HFFc6 (cell line): ENCODE measurements at regions not wholly inside any gene's neighbourhood (a gene's known extent, or its start where the extent isn't known, plus 50 kb on each side); places are given as distances from the start of the nearest gene placed in this dataset.

ENCODE experiments used
- DNase-seq: peaks from one replicate; pipeline ENCODE4 v3.0.0-alpha.2; 2018
- H3K27ac Mint-ChIP-seq: 2 replicates; pipeline ENCODE4 v1.8.0; 2020; ENCODE audit warnings: mild to moderate bottlenecking, mixed read lengths
- H3K27me3 Mint-ChIP-seq: 2 replicates; pipeline ENCODE4 v1.8.0; 2021; ENCODE audit warnings: mild to moderate bottlenecking, moderate library complexity, mixed read lengths; ENCODE audit not compliant: insufficient read depth
- H3K36me3 Mint-ChIP-seq: 2 replicates; pipeline ENCODE4 v1.8.0; 2021; ENCODE audit warnings: low read depth, mixed read lengths
- H3K4me1 Mint-ChIP-seq: 2 replicates; pipeline ENCODE4 v1.8.0; 2020; ENCODE audit warnings: low read depth, mixed read lengths
- H3K4me3 Mint-ChIP-seq: 2 replicates; pipeline ENCODE4 v1.8.0; 2020; ENCODE audit warnings: mild to moderate bottlenecking, moderate library complexity, mixed read lengths
- H3K9me3 Mint-ChIP-seq: 2 replicates; pipeline ENCODE4 v1.8.0; 2020; ENCODE audit warnings: mild to moderate bottlenecking, mixed read lengths
- TF ChIP-seq, protein P1 (sequence below): fragments of 200-600 bp; sonication (generic); IDR thresholded peaks from 2 replicates; pipeline ENCODE4 v1.5.0; 2021; ENCODE audit warnings: antibody characterized with exemption, mild to moderate bottlenecking

DNA sequence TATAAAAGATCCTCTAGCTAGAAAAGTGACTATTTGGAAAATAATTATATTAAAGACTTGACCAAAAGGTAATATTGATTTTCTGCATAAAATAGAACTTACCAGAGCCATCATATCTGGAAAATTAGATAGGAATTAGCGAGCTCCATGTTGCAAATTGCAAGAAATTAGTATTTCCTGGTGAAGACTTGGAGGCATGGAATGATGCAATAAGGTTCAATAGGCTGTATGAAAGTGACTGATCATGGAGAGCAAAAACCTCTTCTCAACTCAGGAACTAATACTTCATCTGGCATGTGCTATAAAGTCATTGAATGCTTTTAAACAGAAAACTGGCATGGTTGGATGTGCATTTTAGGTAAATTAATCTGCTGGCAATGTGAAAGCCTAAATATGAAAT lies 66.3 kb upstream of the UFM1 start:
- DNase-seq, result no peak
- Mint-ChIP-seq H3K36me3 (no peaks in the 10 kb centered on the region), H3K9me3 (peaks cover 13% of the 10 kb centered on the region; the same call in 1 of the 2 replicates), H3K27me3 (peaks cover 2% of the 10 kb centered on the region; the same call in 1 of the 2 replicates), H3K27ac (no peak overlapping the region), H3K4me3 (no peak overlapping the region), H3K4me1 (no peaks in the 10 kb centered on the region)
- TF ChIP-seq, protein P1, sequence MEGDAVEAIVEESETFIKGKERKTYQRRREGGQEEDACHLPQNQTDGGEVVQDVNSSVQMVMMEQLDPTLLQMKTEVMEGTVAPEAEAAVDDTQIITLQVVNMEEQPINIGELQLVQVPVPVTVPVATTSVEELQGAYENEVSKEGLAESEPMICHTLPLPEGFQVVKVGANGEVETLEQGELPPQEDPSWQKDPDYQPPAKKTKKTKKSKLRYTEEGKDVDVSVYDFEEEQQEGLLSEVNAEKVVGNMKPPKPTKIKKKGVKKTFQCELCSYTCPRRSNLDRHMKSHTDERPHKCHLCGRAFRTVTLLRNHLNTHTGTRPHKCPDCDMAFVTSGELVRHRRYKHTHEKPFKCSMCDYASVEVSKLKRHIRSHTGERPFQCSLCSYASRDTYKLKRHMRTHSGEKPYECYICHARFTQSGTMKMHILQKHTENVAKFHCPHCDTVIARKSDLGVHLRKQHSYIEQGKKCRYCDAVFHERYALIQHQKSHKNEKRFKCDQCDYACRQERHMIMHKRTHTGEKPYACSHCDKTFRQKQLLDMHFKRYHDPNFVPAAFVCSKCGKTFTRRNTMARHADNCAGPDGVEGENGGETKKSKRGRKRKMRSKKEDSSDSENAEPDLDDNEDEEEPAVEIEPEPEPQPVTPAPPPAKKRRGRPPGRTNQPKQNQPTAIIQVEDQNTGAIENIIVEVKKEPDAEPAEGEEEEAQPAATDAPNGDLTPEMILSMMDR, result no peak

DNA sequence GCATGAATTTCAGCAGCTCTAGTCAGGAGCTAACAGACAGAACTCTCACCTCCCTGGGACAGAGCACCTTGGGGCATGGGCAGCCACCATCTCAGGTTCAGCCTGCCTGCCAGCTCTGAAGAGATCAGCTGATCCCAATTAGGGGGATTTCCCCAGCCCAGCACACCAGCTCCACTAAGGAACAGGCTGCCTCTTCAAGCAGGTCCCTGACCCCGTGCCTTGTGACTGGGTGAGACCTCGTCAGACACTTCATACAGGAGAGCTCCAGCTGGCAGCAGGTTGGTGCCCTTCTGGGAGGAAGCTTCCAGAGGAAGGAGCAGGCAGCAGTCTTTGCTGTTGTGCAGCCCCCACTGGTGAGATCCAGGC lies 84.5 kb upstream of the UFM1 start:
- no peaks in the 10 kb centered on the region; the same call in none of the 2 replicates for H3K27me3 Mint-ChIP-seq
- H3K4me3 Mint-ChIP-seq, result no peak overlapping the region
- H3K36me3 Mint-ChIP-seq, result no peaks in the 10 kb centered on the region
- no peaks in the 10 kb centered on the region for H3K4me1 Mint-ChIP-seq
- H3K9me3 Mint-ChIP-seq, result peaks cover 3% of the 10 kb centered on the region
- no peak for DNase-seq
- TF ChIP-seq, protein P1, result no peak
- no peak overlapping the region for H3K27ac Mint-ChIP-seq

- no peaks in the 10 kb centered on the region for H3K4me1 Mint-ChIP-seq
- no peak for DNase-seq
- no peak overlapping the region for H3K27ac Mint-ChIP-seq
- no peaks in the 10 kb centered on the region for H3K36me3 Mint-ChIP-seq
- H3K9me3 Mint-ChIP-seq, result peaks cover 3% of the 10 kb centered on the region; the same call in 1 of the 2 replicates
- TF ChIP-seq, protein P1, result no peak
- H3K4me3 Mint-ChIP-seq, result no peak overlapping the region
- no peaks in the 10 kb centered on the region; the same call in none of the 2 replicates for H3K27me3 Mint-ChIP-seq
These were observed 85.1 kb upstream of the UFM1 start for GRCh38 chr13:38264363-38265131.

GRCh38 chr13:38262211-38262610 lies 87.4 kb upstream of the UFM1 start:
- H3K27me3 Mint-ChIP-seq, result no peaks in the 10 kb centered on the region; the same call in 1 of the 2 replicates
- TF ChIP-seq, protein P1, result no peak
- H3K4me3 Mint-ChIP-seq, result no peak overlapping the region
- H3K9me3 Mint-ChIP-seq, result peaks cover 3% of the 10 kb centered on the region; the same call in 1 of the 2 replicates
- no peak for DNase-seq
- no peaks in the 10 kb centered on the region for H3K36me3 Mint-ChIP-seq
- H3K4me1 Mint-ChIP-seq, result no peaks in the 10 kb centered on the region
- H3K27ac Mint-ChIP-seq, result no peak overlapping the region

DNA sequence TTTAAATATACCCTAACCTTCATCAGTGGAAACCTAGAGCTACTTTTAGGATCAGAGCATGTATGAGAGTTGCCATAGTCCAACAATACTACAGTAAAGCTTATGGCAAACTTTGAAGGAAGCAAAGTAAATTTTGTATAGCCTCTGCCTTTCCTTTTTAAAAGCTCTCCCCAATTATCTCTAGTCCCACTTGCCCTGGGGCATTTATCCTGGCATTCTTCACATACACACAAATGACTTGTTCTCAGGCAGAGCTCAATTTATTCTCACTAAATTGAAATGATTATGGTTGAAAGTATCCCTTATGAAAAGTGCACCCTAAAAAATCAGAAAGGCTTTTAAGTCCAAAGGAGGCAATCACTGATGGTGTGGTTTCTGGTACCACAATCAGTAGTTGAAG lies 94.1 kb upstream of the UFM1 start:
- no peaks in the 10 kb centered on the region for H3K36me3 Mint-ChIP-seq
- H3K9me3 Mint-ChIP-seq, result no peaks in the 10 kb centered on the region
- no peak for DNase-seq
- no peaks in the 10 kb centered on the region for H3K27me3 Mint-ChIP-seq
- H3K4me1 Mint-ChIP-seq, result no peaks in the 10 kb centered on the region
- TF ChIP-seq, protein P1, result no peak
- no peak overlapping the region for H3K4me3 Mint-ChIP-seq
- H3K27ac Mint-ChIP-seq, result no peak overlapping the region
